ENCODE measurements at regions not wholly inside any gene's neighbourhood (a gene's known extent, or its start where the extent isn't known, plus 50 kb on each side); places are given as distances from the start of the nearest gene placed in this dataset.
"Not testable (repeated sequence)": the region's sequence is repeated elsewhere in the genome, so short reads cannot be mapped to it uniquely, and the experiment has no call there.

- no peak for DNase-seq
These were observed 136.7 kb downstream of the NUDT12 start for GRCh38 chr5:103425686-103426454.

GRCh38 chr5:103424453-103425205, 138.0 kb downstream of the NUDT12 start:
- no peak for DNase-seq

GRCh38 chr5:103424026-103424425, 138.6 kb downstream of the NUDT12 start:
- DNase-seq: no peak

GRCh38 chr5:103422756-103423155, 139.8 kb downstream of the NUDT12 start:
- DNase-seq: no peak

GRCh38 chr5:103414604-103415003, 148.0 kb downstream of the NUDT12 start:
- DNase-seq: no peak

GRCh38 chr5:103411711-103412110, 150.9 kb downstream of the NUDT12 start:
- DNase-seq: no peak

- no peak for DNase-seq
These were observed 151.6 kb downstream of the MACIR start for GRCh38 chr5:103410172-103410571.

- DNase-seq: no peak
These were observed 150.6 kb downstream of the MACIR start for GRCh38 chr5:103409013-103409670.

GRCh38 chr5:103408408-103408807, 149.8 kb downstream of the MACIR start:
- no peak for DNase-seq

GRCh38 chr5:103407402-103407801, 148.8 kb downstream of the MACIR start:
- no peak for DNase-seq

- DNase-seq: no peak
These were observed 145.9 kb downstream of the MACIR start for GRCh38 chr5:103404483-103404882.

- no peak for DNase-seq
These were observed 144.3 kb downstream of the MACIR start for GRCh38 chr5:103402851-103403250.

GRCh38 chr5:103397739-103398581, 139.4 kb downstream of the MACIR start:
- no peak for DNase-seq

- no peak for DNase-seq
These were observed 136.1 kb downstream of the MACIR start for GRCh38 chr5:103394676-103395075.

GRCh38 chr5:103393101-103393754, 134.7 kb downstream of the MACIR start:
- no peak for DNase-seq

GRCh38 chr5:103391659-103392058, 133.1 kb downstream of the MACIR start:
- DNase-seq: no peak

GRCh38 chr5:103389846-103390245, 131.3 kb downstream of the MACIR start:
- no peak for DNase-seq

- DNase-seq: no peak
These were observed 130.8 kb downstream of the MACIR start for GRCh38 chr5:103389357-103389756.

GRCh38 chr5:103385722-103386121, 127.2 kb downstream of the MACIR start:
- no peak for DNase-seq

GRCh38 chr5:103377638-103378037, 119.1 kb downstream of the MACIR start:
- DNase-seq: not testable (repeated sequence)

- no peak for DNase-seq
These were observed 117.5 kb downstream of the MACIR start for GRCh38 chr5:103375863-103376591.

GRCh38 chr5:103375350-103375749, 116.8 kb downstream of the MACIR start:
- DNase-seq: no peak
